Smooth muscle cell of the brain vasculature (primary cell): ENCODE measurements at regions not wholly inside any gene's neighbourhood (a gene's known extent, or its start where the extent isn't known, plus 50 kb on each side); places are given as distances from the start of the nearest gene placed in this dataset.
"Not testable (repeated sequence)": the region's sequence is repeated elsewhere in the genome, so short reads cannot be mapped to it uniquely, and the experiment has no call there.

ENCODE experiments used
- DNase-seq: peaks from one replicate; pipeline ENCODE4 v3.0.0-alpha.2; 2012; ENCODE audit warnings: low read depth, low spot score

DNA sequence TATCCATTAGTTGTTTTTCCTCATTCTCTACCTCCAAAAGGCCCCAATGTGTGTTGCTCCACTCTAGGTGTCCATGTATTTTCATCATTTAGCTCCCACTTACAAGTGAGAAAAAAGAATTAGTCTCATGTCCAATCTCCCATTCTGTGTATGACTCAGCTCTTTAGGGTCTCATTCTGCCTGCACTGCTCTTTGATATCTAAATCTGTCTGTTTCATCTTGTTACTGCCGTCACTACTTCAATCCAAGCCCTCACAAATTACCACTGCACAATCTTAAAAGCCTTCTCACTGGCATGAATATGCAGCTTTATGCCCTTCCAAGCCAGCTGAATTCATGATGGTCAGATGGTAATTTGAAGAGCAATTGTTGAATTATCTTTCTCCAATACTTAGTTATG is 480.5 kb downstream of the TRIB2 start:
- DNase-seq: no peak

- DNase-seq: no peak
Measured at GRCh38 chr2:13201924-13202323, 485.2 kb downstream of the TRIB2 start.

DNA sequence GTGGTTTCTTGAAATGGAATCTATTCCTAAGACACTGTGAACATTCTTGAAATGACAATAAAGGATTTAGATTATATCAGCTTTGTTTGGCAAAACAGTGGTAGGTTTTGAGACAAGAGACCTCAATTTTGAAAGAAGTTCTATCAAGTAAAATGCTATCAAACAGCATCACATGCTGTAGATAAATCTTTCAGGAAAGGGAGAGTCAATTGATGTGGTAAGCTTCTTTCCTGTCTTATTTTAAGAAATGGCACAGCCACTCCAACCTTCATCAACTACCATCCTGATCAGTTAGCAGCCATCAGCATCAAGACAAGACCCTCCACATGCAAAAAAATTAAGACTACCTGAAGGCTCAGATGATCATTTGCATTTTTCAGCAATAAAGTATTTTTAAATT is 495.4 kb downstream of the TRIB2 start:
- no peak for DNase-seq

- no peak for DNase-seq
Measured at GRCh38 chr2:13218205-13218604, 501.5 kb downstream of the TRIB2 start.

DNA sequence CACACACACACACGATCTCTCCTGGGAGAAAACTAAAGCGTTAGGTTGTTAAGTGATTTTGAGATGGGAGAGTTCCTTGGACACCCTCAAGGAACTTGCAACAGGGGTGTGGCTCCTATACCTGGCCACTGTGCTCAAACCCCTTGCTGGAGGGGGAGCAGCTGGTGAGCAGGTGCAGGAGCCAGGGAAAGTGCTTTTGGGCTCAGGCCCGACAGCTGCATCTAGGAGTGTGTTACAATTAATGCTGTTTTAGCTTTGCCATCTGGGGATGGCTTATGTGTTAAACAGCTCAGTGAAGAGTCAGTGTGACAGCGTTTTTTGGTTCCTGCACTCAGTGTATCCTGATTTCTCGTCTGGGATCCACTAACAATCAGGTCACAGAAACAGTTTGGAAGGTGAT is 510.8 kb downstream of the TRIB2 start:
- DNase-seq: no peak

DNA sequence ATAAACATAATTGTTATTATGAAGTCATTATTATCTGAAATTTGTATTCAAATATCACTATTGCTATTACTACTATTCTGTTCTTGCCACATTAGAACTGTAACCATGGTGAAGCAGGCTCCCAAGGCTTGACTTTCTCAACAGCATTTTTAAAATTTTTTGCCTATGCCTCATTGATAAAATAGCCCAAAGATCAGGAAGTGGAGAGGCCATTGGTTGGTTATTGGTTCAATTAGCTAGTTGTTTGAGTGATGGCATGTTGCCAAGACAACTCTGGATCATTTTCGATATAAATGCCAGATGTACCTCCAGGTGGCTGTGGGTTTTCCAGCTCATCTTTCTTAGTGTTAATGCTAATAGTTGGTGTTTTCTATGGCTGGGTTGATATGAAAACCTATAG is 513.5 kb downstream of the TRIB2 start:
- no peak for DNase-seq

GRCh38 chr2:13240061-13240460 is 523.3 kb downstream of the TRIB2 start:
- DNase-seq: no peak

- no peak for DNase-seq
Measured at GRCh38 chr2:13240789-13241487, 524.2 kb downstream of the TRIB2 start.

- no peak for DNase-seq
Measured at GRCh38 chr2:13252615-13253014, 535.9 kb downstream of the TRIB2 start.

DNA sequence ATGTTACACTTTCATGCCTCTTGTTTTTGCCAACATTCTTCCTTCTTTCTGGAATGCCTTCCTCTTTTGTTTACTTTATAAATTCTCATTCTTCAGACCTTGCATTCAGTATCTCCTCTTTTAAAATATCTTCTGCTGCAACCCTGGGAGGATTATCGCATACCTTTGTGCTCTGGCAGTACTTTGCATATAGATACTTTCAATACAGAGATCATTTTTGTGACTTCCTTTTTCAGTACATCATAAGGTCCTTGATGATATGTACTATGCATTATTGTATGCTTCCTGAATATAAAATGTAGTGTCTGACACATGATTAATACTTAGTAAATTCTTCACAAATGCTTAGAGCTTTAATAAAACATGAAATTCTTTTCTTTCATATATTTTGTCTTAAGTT is 538.7 kb downstream of the TRIB2 start:
- DNase-seq: no peak

GRCh38 chr2:13260402-13260801 is 543.7 kb downstream of the TRIB2 start:
- no peak for DNase-seq

DNA sequence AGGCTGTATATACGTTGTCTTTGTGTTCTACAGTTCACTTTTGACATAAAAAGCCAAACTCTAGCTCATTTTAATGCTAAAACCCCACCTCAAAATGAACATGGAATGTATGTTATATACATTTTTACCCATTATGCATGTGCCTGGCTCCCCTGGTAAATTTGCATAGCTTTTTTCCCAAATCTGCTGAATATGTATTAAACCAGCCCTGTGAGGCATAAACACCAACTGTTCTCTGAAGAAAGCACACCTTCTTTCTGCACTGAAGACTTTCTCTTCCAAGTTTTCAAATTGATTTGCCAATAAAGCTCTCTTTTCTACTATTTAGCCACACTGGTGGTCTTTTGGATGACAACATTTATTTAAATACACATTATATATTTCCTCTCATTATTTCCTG is 549.4 kb downstream of the TRIB2 start:
- no peak for DNase-seq

GRCh38 chr2:13284688-13285087 is 568.0 kb downstream of the TRIB2 start:
- DNase-seq: no peak

GRCh38 chr2:13289310-13289709 is 572.6 kb downstream of the TRIB2 start:
- no peak for DNase-seq

GRCh38 chr2:13308478-13308805 is 591.7 kb downstream of the TRIB2 start:
- DNase-seq: not testable (repeated sequence)

DNA sequence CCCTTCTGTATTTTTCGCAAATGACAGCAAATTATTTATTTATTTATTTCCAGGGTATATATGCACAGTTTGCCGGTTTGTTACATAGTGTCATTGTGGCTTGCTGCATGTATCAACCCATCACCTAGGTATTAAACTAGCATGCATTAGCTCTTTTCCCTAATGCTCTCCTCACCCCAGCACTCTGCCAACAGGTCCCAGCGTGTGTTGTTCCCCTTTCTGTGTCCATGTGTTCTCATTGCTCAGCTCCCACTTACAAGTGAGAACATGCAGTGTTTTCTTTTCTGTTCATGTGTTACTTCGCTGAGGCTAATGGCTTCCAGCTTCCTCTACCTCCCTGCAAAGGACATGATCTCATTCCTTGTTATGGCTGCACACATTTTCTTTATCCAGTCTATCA is 592.3 kb downstream of the TRIB2 start:
- no peak for DNase-seq

- DNase-seq: no peak
Measured at GRCh38 chr2:13332060-13332459, 615.3 kb downstream of the TRIB2 start.

DNA sequence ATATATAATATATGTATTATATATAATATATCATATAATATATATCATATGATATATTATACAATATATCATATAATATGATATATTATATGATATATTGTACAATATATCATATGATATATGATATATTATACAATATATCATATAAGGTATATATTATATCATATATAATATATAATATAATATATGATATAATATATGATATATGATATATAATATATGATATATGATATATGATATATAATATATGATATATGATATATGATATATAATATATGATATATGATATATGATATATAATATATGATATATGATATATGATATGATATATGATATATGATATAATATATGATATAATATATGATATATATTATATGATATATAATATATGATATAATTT is 617.3 kb downstream of the TRIB2 start:
- DNase-seq: not testable (repeated sequence)

DNA sequence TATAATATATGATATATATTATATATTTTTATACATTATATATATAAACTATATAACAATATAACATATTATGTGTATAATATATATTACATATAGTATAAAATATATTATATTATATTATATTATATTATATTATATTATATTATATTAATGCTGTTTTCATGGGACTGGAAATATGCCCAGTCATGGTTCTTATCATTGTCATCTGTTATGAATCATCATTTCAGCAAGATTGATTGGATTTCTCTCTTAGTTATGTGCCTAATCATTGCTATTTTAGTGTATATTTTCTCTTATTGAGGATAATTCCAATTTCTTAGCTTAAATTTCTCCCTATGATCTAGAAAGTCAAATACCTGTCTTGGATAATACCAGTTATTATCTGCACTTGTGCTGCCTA is 617.8 kb downstream of the TRIB2 start:
- DNase-seq: no peak

- DNase-seq: no peak
Measured at GRCh38 chr2:13335862-13336535, 619.3 kb downstream of the TRIB2 start.

- no peak for DNase-seq
Measured at GRCh38 chr2:13351068-13351467, 634.3 kb downstream of the TRIB2 start.

DNA sequence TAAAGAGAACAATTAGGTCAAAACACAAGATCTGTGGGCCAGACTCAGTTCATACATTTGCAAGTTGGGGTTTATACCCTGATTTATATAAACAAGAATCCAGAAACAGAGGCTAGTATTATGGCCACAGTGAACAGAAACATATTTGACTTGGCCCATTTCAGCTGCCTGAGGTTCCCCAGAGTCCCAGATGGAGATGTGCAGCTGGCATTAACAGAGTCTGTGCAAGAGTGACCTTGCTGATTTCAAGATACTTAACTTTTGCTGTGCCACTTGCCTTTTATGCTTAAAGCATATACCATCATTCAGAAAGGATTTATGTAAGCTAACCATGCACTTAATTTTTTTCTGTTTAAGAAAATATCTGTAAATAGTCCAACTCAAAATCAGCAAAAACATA is 636.3 kb downstream of the TRIB2 start:
- DNase-seq: no peak

GRCh38 chr2:13354031-13354430 is 637.3 kb downstream of the TRIB2 start:
- DNase-seq: no peak

- not testable (repeated sequence) for DNase-seq
Measured at GRCh38 chr2:13381928-13382327, 665.2 kb downstream of the TRIB2 start.
